Activated T-helper 1 cell treated with anti-CD3 and anti-CD28 coated beads, Interleukin-12 subunit alpha, Interleukin-12 subunit beta, Interleukin-2, Interleukin-4 antibody, amounts not matched to agents 30 ng/mL and 10 ng/mL and 1 ng/mL, durations not matched to agents 14 hours and 24 hours and 36 hours (primary cell): ENCODE measurements at regions not wholly inside any gene's neighbourhood (a gene's known extent, or its start where the extent isn't known, plus 50 kb on each side); places are given as distances from the start of the nearest gene placed in this dataset.

Experiments used
- DNase-seq: peaks from one replicate; pipeline ENCODE4 v3.0.0; 2021; ENCODE audit warnings: low spot score
- H3K27ac Mint-ChIP-seq: one replicate; pipeline ENCODE4 v1.8.0; 2021; ENCODE audit warnings: mild to moderate bottlenecking, mixed read lengths
- H3K27me3 Mint-ChIP-seq: one replicate; pipeline ENCODE4 v1.8.0; 2022; ENCODE audit warnings: mild to moderate bottlenecking, moderate library complexity, mixed read lengths; ENCODE audit not compliant: insufficient read depth
- H3K36me3 Mint-ChIP-seq: one replicate; pipeline ENCODE4 v1.8.0; 2021; ENCODE audit warnings: low read depth, mixed read lengths
- H3K4me1 Mint-ChIP-seq: one replicate; pipeline ENCODE4 v1.8.0; 2021; ENCODE audit warnings: low read depth, mixed read lengths
- H3K4me3 Mint-ChIP-seq: one replicate; pipeline ENCODE4 v1.8.0; 2021; ENCODE audit warnings: mild to moderate bottlenecking, moderate library complexity, mixed read lengths
- H3K9me3 Mint-ChIP-seq: one replicate; pipeline ENCODE4 v1.8.0; 2021; ENCODE audit warnings: mixed read lengths
- intact Hi-C: fragments of 100-400 bp; cut with micrococcal nuclease; formaldehyde crosslinking; loops from one replicate; pipeline ENCODE4 v1.15.1; 2024

GRCh38 chr12:93156086-93156716 is 221.5 kb upstream of the NUDT4 start:
- intact Hi-C loops = no loop called here
- H3K36me3 Mint-ChIP-seq = no peaks in the 10 kb centered on the region
- H3K27me3 Mint-ChIP-seq = peaks cover 10% of the 10 kb centered on the region
- H3K4me3 Mint-ChIP-seq = no peak overlapping the region
- no peaks in the 10 kb centered on the region for H3K4me1 Mint-ChIP-seq
- DNase-seq = no peak
- no peak overlapping the region for H3K27ac Mint-ChIP-seq
- H3K9me3 Mint-ChIP-seq = peaks cover 11% of the 10 kb centered on the region

- no peak overlapping the region for H3K27ac Mint-ChIP-seq
- H3K4me1 Mint-ChIP-seq = no peaks in the 10 kb centered on the region
- H3K4me3 Mint-ChIP-seq = no peak overlapping the region
- peaks cover 11% of the 10 kb centered on the region for H3K9me3 Mint-ChIP-seq
- no peak for DNase-seq
- intact Hi-C loops = no loop called here
- H3K36me3 Mint-ChIP-seq = no peaks in the 10 kb centered on the region
- peaks cover 10% of the 10 kb centered on the region for H3K27me3 Mint-ChIP-seq
Observed at GRCh38 chr12:93157279-93157678, 220.4 kb upstream of the NUDT4 start.

GRCh38 chr12:93158065-93158843 is 219.5 kb upstream of the NUDT4 start:
- H3K4me1 Mint-ChIP-seq = no peaks in the 10 kb centered on the region
- H3K27me3 Mint-ChIP-seq = peaks cover 10% of the 10 kb centered on the region

GRCh38 chr12:93163260-93164036 is 214.3 kb upstream of the NUDT4 start:
- Mint-ChIP-seq H3K4me1 (peaks cover 18% of the 10 kb centered on the region), H3K36me3 (no peaks in the 10 kb centered on the region), H3K27ac (no peak overlapping the region), H3K9me3 (peaks cover 5% of the 10 kb centered on the region), H3K27me3 (peaks cover 11% of the 10 kb centered on the region), H3K4me3 (no peak overlapping the region)
- intact Hi-C loops = no loop called here
- no peak for DNase-seq

More at GRCh38 chr12:93158065-93158843, 219.5 kb upstream of the NUDT4 start:
- Mint-ChIP-seq H3K4me3 (no peak overlapping the region), H3K27ac (no peak overlapping the region), H3K36me3 (no peaks in the 10 kb centered on the region), H3K9me3 (peaks cover 11% of the 10 kb centered on the region)
- intact Hi-C loops = no loop called here
- DNase-seq = no peak

GRCh38 chr12:93164103-93164880 is 213.4 kb upstream of the NUDT4 start:
- Mint-ChIP-seq H3K27ac (no peak overlapping the region), H3K27me3 (peaks cover 8% of the 10 kb centered on the region), H3K4me1 (peaks cover 18% of the 10 kb centered on the region), H3K9me3 (no peaks in the 10 kb centered on the region), H3K36me3 (no peaks in the 10 kb centered on the region), H3K4me3 (no peak overlapping the region)
- no peak for DNase-seq
- intact Hi-C loops = no loop called here

GRCh38 chr12:93165384-93165932 is 212.3 kb upstream of the NUDT4 start:
- Mint-ChIP-seq H3K4me3 (no peak overlapping the region), H3K4me1 (peaks cover 18% of the 10 kb centered on the region), H3K9me3 (no peaks in the 10 kb centered on the region), H3K27ac (no peak overlapping the region), H3K36me3 (no peaks in the 10 kb centered on the region), H3K27me3 (peaks cover 2% of the 10 kb centered on the region)
- no peak for DNase-seq
- intact Hi-C loops = loop anchor here (5.0 kb wide), 2 partner anchors 68 to 252 kb away; no protein-coding TSS in a partner anchor

GRCh38 chr12:93166541-93167307 is 211.0 kb upstream of the NUDT4 start:
- intact Hi-C loops = loop anchor here (1.0 to 5.0 kb wide), 4 partner anchors 69 to 251 kb away; no protein-coding TSS in a partner anchor
- peaks cover 18% of the 10 kb centered on the region for H3K4me1 Mint-ChIP-seq
- peaks cover 2% of the 10 kb centered on the region for H3K27me3 Mint-ChIP-seq
- DNase-seq = no peak
- H3K36me3 Mint-ChIP-seq = no peaks in the 10 kb centered on the region
- H3K9me3 Mint-ChIP-seq = no peaks in the 10 kb centered on the region
- H3K27ac Mint-ChIP-seq = no peak overlapping the region
- H3K4me3 Mint-ChIP-seq = no peak overlapping the region

- Mint-ChIP-seq H3K27me3 (peaks cover 2% of the 10 kb centered on the region), H3K4me1 (peaks cover 18% of the 10 kb centered on the region), H3K9me3 (no peaks in the 10 kb centered on the region), H3K36me3 (no peaks in the 10 kb centered on the region), H3K27ac (no peak overlapping the region), H3K4me3 (no peak overlapping the region)
- DNase-seq = no peak
- intact Hi-C loops = loop anchor here (1.0 to 5.0 kb wide), 4 partner anchors 70 to 250 kb away; no protein-coding TSS in a partner anchor
Observed at GRCh38 chr12:93167331-93167730, 210.4 kb upstream of the NUDT4 start.

- intact Hi-C loops = loop anchor here (1.0 to 5.0 kb wide), 4 partner anchors 71 to 249 kb away; no protein-coding TSS in a partner anchor
Observed at GRCh38 chr12:93167841-93168492, 209.8 kb upstream of the NUDT4 start.

GRCh38 chr12:93168751-93169150 is 209.0 kb upstream of the NUDT4 start:
- Mint-ChIP-seq H3K27me3 (peaks cover 2% of the 10 kb centered on the region), H3K4me1 (peaks cover 18% of the 10 kb centered on the region), H3K36me3 (no peaks in the 10 kb centered on the region), H3K9me3 (no peaks in the 10 kb centered on the region), H3K4me3 (no peak overlapping the region), H3K27ac (no peak overlapping the region)
- DNase-seq = no peak
- intact Hi-C loops = loop anchor here (5.0 kb wide), 2 partner anchors 71 to 249 kb away; no protein-coding TSS in a partner anchor

More at GRCh38 chr12:93167841-93168492, 209.8 kb upstream of the NUDT4 start:
- peak overlapping the region; percentile 18 for H3K27ac Mint-ChIP-seq
- peak overlapping the region; percentile 37 for H3K4me3 Mint-ChIP-seq
- no peaks in the 10 kb centered on the region for H3K36me3 Mint-ChIP-seq
- DNase-seq = peak; percentile 6
- peaks cover 2% of the 10 kb centered on the region for H3K27me3 Mint-ChIP-seq
- H3K4me1 Mint-ChIP-seq = peaks cover 18% of the 10 kb centered on the region
- H3K9me3 Mint-ChIP-seq = no peaks in the 10 kb centered on the region

- Mint-ChIP-seq H3K4me1 (peaks cover 18% of the 10 kb centered on the region), H3K36me3 (no peaks in the 10 kb centered on the region), H3K27ac (no peak overlapping the region), H3K4me3 (no peak overlapping the region), H3K27me3 (peaks cover 2% of the 10 kb centered on the region), H3K9me3 (no peaks in the 10 kb centered on the region)
- no peak for DNase-seq
- intact Hi-C loops = loop anchor here (5.0 kb wide), 2 partner anchors 72 to 248 kb away; no protein-coding TSS in a partner anchor
Observed at GRCh38 chr12:93169536-93169935, 208.2 kb upstream of the NUDT4 start.
